Fibroblast of mammary gland (primary cell): ENCODE measurements at regions not wholly inside any gene's neighbourhood (a gene's known extent, or its start where the extent isn't known, plus 50 kb on each side); places are given as distances from the start of the nearest gene placed in this dataset.
A peak's percentile ranks its signal among the peaks of the same experiment; 100 is the strongest.
"Not testable (repeated sequence)": the region's sequence is repeated elsewhere in the genome, so short reads cannot be mapped to it uniquely, and the experiment has no call there.

ENCODE experiments used
- DNase-seq: peaks from one replicate; pipeline ENCODE4 v3.0.0-alpha.2; 2010; ENCODE audit warnings: low read depth
- H3K4me3 ChIP-seq: 2 replicates; pipeline ENCODE4 v1.5.1; 2011; ENCODE audit warnings: low read depth, mild to moderate bottlenecking, low read length, moderate library complexity; ENCODE audit not compliant: control insufficient read depth
- CTCF ChIP-seq: conservative IDR thresholded peaks from 2 replicates; pipeline ENCODE4 v1.5.1; 2011; ENCODE audit warnings: low read depth, low read length, inconsistent platforms; ENCODE audit not compliant: control insufficient read depth, insufficient read depth

GRCh38 chr12:28032811-28033537, 60.4 kb upstream of the PTHLH start:
- peak; percentile 49 for DNase-seq
- no peak overlapping the region for H3K4me3 ChIP-seq
- no peak for TF ChIP-seq CTCF

- DNase-seq = peak; percentile 81
- H3K4me3 ChIP-seq = no peak overlapping the region
- no peak for TF ChIP-seq CTCF
Observed at GRCh38 chr12:28033538-28033915, 61.0 kb upstream of the PTHLH start.

- peak; percentile 28 for DNase-seq
- H3K4me3 ChIP-seq = no peak overlapping the region
- TF ChIP-seq CTCF = no peak
Observed at GRCh38 chr12:28034271-28034670, 61.7 kb upstream of the PTHLH start.

- peak; percentile 93 for DNase-seq
- TF ChIP-seq CTCF = no peak
- no peak overlapping the region for H3K4me3 ChIP-seq
Observed at GRCh38 chr12:28035500-28035899, 63.0 kb upstream of the PTHLH start.

- no peak for DNase-seq
- H3K4me3 ChIP-seq = no peak overlapping the region
- TF ChIP-seq CTCF = no peak
Observed at GRCh38 chr12:28036940-28037339, 64.4 kb upstream of the PTHLH start.

- H3K4me3 ChIP-seq = no peak overlapping the region
- TF ChIP-seq CTCF = no peak
- no peak for DNase-seq
Observed at GRCh38 chr12:28040246-28040645, 67.7 kb upstream of the PTHLH start.

- not testable (repeated sequence) for DNase-seq, H3K4me3 ChIP-seq
Observed at GRCh38 chr12:28046600-28046999, 74.1 kb upstream of the PTHLH start.
